Stimulated activated CD8-positive, alpha-beta memory T cell treated with anti-CD3 and anti-CD28 coated beads, Interleukin-7, amount 100 ng/mL, for 24 hours (primary cell): ENCODE measurements at regions not wholly inside any gene's neighbourhood (a gene's known extent, or its start where the extent isn't known, plus 50 kb on each side); places are given as distances from the start of the nearest gene placed in this dataset.

ENCODE experiments used
- DNase-seq: peaks from one replicate; pipeline ENCODE4 v3.0.0-alpha.2; 2020; ENCODE audit warnings: low read depth

DNA sequence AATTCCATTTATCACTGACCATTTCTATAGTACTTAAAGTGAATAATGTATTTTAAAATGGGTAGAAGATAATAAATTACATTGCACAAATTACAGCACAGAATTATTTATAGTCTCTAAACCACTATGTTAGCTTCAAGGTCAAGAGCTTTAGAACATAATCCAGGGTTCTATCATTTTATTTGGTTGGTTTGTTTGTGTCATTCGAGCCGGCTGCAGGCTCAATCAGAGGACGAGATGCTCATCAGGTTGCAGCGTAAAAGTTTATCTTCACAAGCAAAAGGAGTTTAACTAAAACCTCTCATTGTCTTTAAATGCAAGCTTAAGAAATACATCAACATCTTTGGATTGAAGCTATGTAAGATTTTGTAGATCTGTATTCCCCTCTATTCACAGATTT lies 523.8 kb downstream of the EFNA5 start:
- DNase-seq = no peak

DNA sequence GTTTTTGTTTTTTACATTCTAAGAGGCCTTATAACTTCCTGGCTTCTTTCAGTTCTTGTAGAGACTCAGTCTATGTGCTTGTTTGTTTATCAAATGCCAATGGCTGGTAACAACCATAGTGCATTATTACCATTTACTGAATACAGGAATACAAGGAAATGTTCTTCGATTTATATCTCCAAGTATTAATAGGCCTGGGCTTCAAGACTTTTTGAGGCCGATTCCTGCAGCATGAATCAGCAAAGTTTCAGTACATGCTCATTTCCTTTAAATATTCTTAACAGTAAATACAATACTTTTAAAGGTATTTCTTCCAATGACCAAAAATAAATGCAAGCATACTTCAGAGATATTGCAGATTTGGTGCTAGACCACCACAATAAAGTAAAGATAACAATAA lies 535.3 kb downstream of the EFNA5 start:
- DNase-seq = no peak

DNA sequence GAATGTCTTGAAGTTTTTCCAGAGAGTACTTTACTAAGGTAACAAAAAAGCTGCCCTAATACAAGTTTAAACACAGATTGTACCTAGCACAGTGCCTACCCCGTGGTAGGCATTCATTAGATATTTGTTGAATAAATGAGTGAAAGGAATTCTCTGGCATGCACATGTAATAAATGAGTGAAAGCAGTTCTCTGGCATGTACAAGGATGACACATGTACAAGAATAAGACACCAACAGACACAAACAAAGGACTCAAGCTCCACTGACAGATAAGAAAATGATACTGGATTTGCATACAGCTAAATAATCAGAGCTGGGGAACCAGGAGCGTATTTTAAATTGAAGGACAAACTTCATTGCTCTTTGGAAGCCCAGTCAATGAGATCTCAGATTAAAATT lies 535.8 kb downstream of the EFNA5 start:
- no peak for DNase-seq

DNA sequence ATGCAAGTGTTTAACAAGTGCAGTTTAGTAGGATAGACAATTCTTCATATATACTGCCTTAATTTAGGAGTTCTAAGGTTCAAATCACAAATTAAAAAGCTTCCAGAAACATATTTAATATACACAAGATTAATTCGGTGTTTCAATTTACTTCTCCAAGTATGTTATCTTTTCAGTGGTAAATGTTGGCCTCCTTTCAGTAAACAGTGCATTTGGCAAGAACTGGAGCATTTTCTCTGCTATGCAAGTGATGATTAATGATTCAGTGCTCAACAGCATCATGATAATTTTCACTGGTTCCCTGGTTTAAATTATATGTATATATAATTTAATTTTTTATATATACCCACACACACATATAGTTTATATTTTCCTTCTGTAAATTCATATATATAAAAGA lies 541.7 kb downstream of the EFNA5 start:
- no peak for DNase-seq

DNA sequence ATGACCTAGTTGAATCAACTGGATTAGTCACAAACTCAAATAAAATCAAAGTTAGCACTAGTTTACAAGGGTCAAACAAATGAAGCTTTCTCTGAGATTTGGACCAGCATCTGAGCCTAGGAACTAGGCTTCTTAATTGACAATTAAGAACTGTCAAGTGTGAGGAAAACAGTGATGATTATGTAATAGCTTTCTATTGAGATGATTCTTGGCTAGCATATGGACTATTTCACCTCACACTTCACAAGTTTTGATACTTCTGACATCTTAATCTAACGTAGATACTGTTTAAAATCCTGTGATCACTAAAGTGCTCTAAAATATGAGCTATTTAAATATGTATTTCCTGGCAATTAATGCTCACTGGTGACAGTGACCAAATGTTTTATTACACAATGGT lies 542.9 kb downstream of the EFNA5 start:
- no peak for DNase-seq

DNA sequence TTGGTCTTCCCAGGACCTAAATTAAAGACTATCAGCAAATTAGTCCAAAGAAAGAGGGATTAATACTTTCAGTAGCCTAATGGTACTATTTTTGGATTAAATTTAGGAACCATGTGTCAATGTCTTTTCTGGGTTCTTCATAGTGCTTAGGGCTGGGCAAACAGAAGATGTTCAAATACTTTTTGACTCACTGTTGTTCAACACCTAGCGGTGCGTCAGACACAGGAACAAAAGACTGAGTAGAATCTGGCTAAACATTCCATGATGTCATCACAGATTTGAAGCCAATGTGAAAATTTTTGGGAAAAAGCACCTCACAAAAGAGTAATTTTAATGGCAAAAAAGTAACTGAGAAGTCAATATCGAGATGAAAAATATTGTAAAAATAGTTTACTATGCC lies 544.4 kb downstream of the EFNA5 start:
- no peak for DNase-seq

DNA sequence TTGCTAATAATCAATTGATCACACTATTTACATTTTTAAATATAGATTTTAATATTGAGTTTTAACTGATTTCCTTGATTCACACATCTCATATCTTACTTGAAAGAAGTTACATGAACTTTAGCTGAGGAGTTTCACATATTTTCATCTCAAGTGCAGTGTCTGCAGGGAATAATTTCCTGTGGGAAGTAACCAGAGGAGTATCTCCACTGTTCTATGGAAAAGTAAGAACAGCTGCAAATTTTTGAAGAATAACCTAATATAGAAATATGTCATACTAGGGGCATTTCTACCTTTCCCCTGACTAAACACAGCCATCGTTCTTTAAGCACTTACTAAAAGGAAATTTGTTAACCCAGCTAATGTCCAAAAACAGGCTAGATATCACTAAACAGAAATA lies 546.4 kb downstream of the EFNA5 start:
- DNase-seq = no peak

DNA sequence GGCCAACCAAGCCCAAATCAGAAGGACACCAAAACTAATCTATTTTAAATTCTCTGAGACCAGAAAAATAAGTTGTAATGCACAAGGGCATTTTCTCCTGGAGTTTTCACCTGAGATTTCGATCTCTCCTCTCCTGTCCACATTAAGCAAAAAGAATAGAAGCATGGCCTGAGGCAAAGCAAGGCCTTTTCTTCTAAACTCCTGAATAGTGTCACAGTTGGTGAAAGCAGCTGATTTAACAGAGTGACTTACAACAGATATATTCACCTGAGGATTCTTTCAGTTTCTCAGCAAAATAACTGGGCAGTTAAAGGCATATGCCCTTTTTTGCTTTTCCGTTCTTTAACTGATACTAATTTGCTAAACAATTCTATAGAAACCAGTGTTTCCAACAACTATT lies 547.7 kb downstream of the EFNA5 start:
- DNase-seq = no peak

DNA sequence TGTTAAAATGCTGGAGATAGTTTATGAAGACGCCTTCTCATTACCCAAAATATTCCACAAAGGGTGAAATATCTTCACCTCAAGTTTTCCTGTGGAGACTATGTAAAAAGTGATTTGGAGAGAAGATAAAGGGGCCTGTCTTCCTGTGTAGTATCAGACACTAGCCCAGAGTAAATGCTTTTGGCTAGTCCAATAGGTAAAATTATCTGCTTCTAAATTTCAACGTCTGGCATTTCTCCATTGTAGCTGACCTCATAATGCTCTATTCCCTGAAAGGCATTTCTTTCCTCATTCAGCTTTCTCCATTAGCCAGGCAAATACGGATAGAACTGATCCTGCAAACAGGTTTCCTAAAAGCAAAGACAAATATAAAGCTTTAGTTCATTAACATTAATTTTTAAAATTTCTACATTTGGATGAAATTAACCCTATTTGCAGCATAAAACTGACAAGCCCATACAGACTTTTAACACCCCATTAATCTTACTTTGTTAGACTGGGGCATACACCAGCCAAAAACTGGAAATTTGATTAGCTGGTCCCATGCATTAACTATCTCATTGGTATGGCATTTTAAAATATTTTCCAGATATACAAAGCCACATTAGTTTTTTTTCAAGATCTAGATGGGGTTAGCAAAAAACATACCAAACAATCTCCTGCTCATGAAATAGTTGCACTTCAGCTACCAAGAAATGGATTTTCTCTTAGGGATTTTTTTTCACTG lies 548.8 kb downstream of the EFNA5 start:
- DNase-seq = no peak

DNA sequence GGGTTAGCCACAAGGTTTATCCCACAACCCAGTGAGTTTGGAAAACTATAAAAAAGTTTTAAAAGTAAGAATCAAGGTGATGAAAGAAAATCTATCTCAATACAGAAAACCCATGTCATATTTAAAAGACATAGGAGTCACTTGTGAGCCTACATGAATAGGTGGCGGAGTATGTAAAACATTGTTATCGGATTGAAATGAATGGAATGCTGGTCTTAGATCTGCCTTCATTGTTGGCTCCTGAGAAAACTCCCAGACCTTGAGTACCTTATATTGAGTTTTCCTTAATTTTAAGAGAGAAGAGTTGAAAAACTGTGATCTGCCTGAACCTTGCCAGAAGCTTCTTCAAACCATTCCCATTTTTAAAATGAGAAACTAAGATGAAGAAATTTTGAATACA lies 551.1 kb downstream of the EFNA5 start:
- DNase-seq = no peak

DNA sequence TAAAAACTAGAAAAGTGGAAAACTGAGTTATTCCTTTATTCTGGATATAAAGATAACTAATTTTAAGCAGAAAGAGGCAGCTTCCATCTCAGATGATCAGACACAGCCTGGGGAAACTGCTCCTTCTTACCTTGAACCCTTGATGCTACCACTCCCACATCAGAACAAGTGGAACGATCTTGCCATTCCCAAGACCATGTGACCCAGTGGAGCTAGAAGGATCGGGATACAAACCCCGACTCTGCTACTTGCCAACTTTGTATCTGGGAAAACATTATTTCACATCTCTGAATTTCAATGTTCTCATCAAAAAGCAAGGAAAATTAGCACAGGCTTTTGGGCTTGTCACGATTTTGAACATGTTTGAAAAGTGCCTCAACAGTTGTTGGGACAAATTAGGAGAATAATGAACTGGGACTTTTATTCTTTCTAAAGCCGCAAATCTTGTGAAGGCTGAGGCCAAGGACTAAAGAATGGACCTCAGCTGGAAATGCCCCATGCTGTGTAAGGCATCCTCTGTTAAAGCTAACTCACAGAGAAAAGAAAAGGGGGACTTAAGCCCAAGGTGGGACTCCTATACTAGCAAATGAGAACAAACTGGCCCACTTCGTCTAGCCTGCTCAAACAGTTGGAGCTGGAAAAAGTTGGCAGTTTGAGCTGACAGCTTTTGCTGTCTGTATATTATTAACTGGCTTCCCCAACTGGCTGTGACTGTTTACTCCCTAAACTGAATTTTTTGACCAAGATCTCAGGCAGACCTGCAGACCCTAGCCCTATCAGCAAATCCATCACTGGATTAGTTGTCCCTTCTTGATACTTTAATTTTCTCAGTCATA lies 552.3 kb downstream of the EFNA5 start:
- no peak for DNase-seq

DNA sequence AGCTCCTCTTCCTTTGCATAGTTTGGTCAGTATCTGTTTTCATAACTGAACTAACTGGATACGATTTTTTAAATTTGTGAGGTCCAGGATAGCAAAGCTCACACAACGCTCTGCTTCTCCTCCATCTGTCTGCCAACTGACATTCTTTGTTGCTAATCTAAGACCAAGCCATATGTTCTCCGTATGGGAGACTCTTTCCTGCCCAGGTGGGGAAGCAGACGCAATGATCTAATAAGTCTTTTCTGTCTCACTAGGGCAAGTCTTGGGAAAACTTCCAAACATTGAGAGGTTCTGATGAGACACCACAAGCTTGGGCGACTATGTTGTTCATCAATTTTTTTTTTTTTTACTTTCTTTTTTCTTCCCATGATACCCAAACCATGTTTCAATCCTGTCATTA lies 558.5 kb downstream of the EFNA5 start:
- DNase-seq = no peak

DNA sequence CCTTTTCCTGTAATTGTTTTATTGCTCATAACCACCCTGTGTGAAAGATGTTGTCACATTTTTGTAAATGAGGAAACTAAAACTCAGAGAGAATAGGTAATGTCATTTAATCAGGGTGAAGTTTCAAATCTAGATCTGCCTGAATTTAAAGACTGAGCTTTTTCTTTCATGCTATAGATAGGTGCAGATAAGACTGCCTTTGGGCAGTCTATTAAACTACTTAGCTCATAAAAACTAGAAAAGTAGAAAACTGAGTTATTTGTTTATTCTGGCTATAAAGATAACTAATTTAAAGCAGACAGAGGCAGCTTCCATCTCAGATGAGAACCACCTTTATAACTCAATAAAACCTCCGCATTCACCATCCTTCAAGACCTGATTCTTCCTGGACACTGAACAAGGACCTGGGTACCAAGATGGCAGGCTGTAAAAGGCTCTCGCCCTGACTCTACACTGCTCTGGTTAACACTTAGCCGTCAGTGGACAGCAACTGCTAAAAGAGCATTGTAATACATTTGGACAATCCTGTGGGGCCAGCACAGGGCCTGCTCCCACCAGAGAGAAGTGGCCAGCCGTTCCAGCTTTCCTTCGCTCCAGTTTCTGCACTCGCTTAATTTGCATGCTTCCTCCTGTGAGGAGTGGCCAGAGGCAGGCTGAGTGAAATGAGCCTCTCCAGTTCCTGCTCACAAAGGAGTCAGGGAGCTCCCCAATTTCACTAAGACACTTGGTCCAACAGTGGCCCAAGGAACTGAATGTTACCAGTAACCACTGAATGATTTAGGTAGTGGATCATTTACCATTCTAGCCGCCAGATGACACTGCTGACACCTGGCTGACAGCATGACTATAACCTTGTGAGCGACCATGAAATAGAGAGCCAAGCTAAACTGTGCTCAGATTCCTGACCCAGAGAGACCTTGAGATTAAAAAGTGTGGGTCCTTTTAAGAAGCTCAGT lies 566.4 kb downstream of the EFNA5 start:
- no peak for DNase-seq

DNA sequence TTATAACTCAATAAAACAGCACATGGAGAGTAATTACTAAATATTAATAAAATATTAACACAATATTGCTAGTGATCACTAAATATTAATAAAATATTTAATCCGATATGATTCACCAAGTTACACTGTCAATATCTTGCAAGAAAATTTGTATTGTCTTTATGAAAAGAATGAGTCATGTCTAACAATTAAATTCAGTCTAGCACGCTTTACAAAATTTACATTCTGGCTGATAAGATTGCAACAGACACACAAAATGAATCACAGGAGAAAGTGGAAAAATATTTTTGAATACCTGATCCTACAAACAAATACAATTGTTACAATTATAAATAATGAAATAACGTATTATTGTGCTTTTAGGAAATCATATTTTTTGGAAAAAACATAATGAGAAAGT lies 567.2 kb downstream of the EFNA5 start:
- DNase-seq = no peak

DNA sequence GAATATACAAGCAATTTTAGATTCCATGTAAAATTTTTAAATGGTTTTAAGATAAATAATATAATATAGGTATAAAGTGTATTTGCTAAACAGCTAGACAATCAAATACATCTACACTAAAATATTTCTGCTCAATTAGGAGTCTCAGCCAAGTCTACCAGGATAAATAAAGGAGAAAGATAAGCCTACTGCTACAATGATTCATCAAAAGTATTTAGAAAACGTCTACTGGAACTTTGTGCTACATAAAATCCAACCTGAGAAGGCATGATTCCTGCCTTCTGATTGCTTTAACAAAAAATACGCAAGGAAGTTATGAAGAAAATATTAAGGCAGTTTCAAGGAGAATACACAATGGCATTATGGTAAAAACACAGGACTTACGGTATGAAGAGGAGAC lies 570.6 kb downstream of the EFNA5 start:
- no peak for DNase-seq

DNA sequence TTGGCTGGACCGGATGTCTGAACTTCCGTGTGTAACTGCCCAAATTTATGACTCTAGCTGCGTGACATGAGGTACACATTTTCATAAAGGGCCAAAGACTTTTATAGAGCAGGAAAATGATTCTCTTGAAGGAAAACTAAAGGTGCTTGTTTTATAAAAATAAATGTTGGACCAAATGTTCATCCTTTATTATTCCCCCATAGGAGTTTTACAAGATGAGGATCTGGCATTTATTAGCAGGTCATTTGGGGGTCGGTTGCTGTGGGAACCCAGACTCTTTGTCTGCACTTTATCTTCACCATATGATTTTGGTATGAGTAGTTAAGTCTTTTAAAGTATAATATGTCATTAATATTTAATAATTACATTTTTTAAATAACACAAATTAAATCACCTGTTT lies 571.2 kb downstream of the EFNA5 start:
- DNase-seq = no peak

DNA sequence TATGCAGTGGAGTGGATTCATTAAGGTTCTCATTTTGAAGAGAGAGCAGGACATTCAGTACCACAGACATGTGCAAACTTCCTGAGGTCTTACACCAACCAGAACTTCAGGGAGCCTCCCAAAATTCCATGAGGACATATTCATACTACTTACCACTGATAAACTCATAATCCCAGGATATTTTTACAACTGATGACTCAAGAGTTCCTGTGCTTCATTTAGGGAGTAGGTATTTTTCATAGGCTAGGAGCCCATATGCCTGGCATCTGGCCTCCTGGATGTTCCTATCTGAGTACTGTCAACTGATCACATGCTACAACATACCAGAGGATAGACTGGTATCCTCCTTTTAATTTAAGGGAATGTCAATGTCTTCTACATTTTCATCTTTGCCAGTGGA lies 578.0 kb downstream of the EFNA5 start:
- no peak for DNase-seq

DNA sequence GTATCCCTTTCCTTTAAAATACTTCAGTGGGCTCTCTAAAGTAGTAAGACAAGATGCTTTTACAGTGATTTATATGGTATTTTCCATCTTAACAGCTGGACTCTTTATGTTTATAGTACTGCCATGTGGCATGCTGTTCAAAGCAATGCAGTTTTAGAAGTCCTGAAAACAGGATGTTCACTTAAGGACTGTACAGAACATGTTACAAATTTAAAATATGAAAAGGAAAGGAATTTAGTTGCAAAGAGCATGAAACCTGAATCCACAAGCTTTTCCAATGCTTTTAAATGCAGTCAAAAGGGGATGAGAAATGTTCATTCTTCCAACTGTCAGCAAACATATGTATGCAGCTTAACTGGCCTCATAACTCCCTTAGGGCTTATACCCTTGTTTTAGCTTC lies 580.2 kb downstream of the EFNA5 start:
- DNase-seq = no peak

DNA sequence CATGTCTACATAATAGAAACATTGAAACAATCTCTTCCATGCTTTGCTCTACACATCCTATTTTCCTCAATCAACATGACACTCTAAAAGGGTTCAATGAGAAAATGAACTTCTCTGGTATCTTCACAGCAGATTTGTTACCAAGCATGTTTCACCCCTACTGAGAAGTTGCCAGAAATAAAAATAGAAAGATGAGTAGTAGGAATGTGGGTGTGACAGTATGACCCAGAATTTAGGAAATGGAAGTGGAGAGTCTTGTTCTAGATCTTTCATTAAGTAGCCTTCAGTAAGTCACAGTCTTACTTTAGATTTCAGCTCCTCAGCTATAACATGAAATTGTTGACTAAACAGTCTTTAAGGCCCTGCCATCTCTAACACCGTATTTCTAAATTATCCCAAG lies 581.8 kb downstream of the EFNA5 start:
- DNase-seq = no peak

DNA sequence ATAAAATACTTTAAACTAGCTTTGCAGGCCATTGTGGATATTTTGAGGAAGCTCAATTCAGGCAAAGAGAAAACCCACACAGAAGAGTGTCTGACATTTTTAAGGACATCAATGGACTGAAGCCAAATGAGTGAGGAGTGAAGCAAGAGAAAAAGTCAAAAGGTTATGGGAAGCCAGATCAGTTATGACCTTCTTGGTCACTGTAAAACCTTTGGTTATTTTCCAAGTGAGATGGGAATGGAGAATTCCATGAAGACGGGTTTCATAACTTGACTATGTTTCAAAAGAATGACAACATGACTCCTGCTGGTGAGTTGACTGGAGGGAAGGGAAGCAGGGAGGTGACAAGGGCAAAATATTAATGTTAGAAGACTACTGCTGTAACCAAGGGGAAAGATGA lies 585.2 kb downstream of the EFNA5 start:
- DNase-seq = no peak

DNA sequence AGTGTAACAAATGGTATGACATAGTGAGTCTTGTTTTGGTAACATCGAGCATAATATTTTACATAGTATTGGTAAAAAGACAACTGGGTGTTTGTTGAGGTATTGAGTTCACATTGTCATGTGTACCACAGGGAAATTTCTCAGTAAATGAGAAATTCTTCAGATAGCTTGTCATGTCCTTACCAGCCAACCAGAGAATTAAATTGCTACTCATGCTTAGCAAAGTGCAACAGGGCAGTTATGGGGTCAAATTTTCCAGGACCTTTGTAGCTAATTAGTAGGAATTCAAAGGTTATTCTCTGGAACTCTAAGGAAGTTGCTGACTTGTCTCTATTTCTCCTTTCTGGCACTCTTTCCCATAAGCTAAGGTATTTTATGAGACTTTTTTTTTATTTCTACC lies 595.7 kb downstream of the EFNA5 start:
- DNase-seq = no peak

DNA sequence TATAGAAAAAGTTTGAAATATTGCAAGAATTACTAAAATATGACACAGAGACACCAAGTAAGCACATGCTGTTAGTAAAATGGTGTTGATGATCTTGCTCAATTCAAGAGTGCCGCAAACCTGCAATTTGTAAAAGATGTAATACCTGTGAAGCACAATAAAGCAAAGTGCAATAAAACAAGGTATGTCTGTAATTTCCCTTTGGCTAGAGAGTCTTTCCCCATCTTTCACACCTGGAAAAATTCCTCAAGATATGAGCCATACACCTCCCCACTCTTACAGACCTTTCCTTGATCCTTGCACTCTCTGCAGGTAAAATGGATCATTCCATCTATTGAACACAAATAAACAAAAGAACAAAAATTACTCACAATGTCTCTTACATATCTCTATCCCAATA lies 597.8 kb downstream of the EFNA5 start:
- DNase-seq = no peak

DNA sequence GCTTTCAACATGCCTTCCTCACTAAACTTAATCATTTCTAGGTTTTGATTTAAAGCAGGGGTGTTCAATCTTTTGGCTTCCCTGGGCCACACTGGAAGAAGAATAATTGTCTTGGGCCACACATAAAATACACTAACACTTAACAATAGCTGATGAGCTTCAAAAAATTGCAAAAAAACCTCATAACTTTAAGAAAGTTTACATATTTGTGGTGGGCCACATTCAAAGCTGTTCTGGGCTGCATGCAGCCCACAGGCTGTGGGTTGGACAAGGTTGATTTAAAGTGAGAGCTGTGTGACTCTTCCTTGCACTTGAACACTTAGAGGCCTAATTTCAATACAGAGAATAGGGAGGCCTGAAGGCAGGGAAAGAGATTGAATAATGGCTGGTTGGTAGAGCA lies 598.3 kb downstream of the EFNA5 start:
- no peak for DNase-seq
